ENCODE measurements at regions not wholly inside any gene's neighbourhood (a gene's known extent, or its start where the extent isn't known, plus 50 kb on each side); places are given as distances from the start of the nearest gene placed in this dataset.
"Not testable (repeated sequence)": the region's sequence is repeated elsewhere in the genome, so short reads cannot be mapped to it uniquely, and the experiment has no call there.

- no peak for DNase-seq
These were observed 861.3 kb downstream of the CCDC85A start for GRCh38 chr2:57044931-57045635.

- DNase-seq, result no peak
These were observed 865.5 kb downstream of the CCDC85A start for GRCh38 chr2:57049273-57049672.

DNA sequence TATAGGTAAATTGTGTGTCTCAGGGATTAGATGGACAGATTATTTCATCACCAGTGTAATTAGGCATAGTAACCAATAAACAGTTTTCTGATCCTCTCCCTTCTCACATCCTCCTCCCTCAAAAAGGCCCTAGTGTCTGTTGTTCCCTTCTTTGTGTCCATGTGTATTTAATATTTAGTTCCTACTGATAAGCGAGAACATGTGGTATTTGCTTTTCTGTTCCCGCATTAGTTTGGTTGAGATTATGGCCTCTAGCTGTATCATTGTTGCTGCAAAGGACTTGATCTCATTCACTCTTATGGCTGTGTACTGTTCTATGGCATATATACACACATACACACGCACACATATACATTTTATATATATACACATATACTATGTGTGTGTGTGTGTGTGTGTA, 866.2 kb downstream of the CCDC85A start:
- no peak for DNase-seq

DNA sequence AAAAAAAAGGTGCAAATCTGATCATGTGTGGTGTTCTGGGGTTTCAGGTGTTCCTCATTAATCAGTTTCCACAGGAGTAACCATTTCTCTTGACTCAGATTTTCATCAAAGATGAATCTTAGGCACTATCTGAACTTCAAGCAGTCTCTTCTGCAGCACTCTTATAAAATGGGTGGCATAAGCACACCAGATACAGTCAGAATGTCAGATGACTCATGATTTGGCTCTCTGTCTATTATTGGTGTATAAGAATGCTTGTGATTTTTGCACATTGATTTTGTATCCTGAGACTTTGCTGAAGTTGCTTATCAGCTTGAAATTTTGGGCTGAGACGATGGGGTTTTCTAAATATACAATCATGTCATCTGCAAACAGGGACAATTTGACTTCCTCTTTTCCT, 882.5 kb downstream of the CCDC85A start:
- not testable (repeated sequence) for DNase-seq

DNA sequence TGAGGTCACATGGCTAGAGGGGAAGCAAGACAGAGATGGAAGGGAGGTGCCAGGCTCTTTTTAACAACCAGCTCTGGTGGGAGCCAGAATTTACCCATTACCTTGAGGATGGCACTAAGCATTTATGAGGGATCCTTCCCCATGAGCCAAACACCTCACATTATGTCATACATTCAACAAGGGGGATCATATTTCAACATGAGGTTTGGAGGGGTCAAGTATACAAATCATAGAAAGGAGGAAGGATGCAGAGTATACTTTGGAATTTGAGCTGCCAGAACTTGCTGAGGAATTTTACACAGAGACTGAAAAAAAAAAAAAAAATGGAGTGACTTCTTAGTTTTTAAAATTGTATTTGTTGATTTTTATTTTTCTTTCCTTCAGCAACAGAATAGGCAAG, 891.4 kb downstream of the CCDC85A start:
- no peak for DNase-seq

DNA sequence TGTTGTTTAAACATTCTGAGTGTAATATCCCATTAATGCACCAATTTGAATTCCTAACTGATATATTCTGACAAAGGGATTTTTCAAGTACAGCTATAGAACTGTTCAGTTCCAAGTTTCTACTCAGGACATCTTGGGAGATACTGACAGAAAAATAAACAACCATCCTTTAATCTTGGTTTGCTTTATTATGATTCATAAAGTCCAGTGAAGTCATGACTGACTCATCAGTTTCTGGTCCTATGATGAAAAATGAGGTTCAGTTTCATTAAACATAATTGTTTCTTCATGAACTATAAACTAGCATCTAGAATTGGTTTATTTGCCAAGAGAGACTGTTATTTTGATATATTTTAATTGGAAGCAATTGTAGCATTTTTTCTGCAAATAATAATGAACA, 896.2 kb downstream of the CCDC85A start:
- DNase-seq, result no peak

DNA sequence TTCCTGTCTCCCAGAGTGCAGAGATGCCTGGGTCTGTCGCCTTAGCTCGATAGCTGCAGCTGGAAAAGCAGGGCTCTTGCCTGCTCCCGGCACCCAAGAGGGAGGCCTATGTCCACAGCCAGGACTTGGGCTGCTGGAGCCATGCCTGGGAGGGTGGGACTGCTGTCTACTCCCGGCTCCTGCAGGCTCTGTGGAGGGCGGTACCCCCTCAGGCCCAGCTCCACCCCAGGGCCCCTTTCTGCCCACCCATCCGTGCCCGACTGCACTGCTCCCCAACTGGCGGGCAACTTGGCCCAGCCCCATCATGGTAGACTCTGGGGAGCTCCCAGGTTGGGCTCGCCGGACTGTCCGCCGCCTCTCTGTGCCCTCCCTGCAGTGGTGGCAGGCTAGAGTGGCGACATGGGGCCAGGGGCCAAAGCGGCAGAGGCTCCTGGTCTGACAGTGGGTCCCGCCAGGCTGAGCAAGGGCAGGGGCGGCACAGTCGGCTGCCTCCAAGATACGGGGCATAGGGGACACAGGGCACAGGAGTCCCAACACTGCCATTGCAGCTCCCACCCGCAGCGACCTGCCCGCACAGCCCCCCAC, 901.0 kb downstream of the CCDC85A start:
- no peak for DNase-seq

GRCh38 chr2:57093020-57093419, 909.2 kb downstream of the CCDC85A start:
- no peak for DNase-seq

GRCh38 chr2:57097855-57098254, 914.1 kb downstream of the CCDC85A start:
- DNase-seq, result no peak

GRCh38 chr2:57100436-57100835, 916.6 kb downstream of the CCDC85A start:
- no peak for DNase-seq

DNA sequence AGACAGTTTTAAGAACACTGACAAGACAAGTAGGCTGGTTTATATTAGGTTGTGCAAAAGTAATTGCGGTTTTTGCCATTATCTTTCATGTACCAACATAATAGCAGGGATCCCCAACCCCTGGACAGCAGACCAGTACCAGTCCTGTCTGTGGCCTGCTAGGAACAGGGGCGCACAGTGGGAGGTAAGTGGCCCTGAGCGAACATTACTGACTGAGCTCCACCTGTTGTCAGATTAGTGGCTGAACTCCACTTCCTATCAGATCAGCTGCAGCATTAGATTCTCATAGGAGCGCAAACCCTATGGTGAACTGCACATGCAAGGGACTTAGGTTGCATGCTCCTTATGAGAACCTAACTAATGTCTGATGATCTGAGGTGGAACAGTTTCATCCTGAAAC, 921.9 kb downstream of the CCDC85A start:
- DNase-seq, result no peak

GRCh38 chr2:57107353-57107752, 923.6 kb downstream of the CCDC85A start:
- DNase-seq, result no peak

GRCh38 chr2:57111531-57111930, 927.7 kb downstream of the CCDC85A start:
- DNase-seq, result no peak

GRCh38 chr2:57119141-57119540, 927.5 kb upstream of the VRK2 start:
- DNase-seq, result no peak

GRCh38 chr2:57126410-57126809, 920.2 kb upstream of the VRK2 start:
- DNase-seq, result no peak

DNA sequence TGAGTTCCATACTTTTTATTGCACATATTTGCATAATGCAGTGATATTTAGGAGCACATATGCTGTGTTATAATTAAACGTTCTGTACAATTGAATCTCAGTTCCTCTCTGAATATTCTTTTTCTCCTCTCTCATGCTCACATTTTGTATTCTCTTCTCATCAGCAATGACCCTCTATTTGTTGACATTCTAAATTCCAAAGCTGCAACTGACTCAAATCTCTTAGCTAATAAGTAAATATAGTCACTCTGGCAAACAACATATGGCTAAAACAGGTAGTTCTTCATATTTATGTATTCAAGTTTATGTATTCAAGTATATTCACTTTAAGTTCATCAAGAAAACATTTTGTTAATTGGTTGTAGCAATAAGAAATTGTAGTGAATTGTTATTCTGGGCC, 907.4 kb upstream of the VRK2 start:
- no peak for DNase-seq

- no peak for DNase-seq
These were observed 905.3 kb upstream of the VRK2 start for GRCh38 chr2:57141269-57141668.

DNA sequence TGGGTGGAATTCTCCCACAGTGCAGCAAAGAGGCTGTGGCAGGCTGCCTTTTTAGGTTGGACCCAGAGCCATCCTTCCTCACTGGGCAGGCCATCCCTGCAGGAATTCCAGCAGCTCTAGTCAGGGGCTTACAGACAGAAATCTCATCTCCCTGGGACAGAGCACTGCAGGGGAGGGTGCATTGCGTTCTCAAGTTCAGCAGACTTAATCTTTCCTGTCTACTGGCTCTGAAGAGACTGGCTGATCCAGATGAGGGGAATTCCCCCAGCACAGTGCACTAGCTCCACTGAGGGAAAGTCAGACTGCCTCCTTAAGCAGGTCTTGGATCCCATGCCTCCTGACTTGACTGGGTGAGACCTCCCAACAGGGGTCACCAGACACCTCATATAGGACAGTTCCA, 899.7 kb upstream of the VRK2 start:
- no peak for DNase-seq

- no peak for DNase-seq
These were observed 890.2 kb upstream of the VRK2 start for GRCh38 chr2:57156231-57156924.

DNA sequence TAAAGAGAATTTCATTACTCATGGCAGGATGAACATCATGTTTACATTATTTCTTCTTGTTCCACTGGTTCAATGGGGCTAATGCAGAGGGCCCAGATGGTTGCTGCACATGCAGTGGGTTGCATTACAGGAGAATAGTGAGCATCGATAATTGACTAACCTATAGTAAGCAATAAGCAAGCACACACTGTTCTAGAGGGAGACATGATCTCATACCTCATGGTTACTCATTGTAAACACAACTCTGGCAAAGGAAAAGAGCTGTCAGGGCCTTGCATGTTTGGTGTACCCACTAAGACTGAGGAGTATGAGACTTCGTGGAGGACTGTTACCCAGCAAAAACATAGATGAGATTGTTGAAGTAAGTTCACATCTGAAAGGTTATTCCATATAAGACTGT, 885.6 kb upstream of the VRK2 start:
- DNase-seq, result no peak

DNA sequence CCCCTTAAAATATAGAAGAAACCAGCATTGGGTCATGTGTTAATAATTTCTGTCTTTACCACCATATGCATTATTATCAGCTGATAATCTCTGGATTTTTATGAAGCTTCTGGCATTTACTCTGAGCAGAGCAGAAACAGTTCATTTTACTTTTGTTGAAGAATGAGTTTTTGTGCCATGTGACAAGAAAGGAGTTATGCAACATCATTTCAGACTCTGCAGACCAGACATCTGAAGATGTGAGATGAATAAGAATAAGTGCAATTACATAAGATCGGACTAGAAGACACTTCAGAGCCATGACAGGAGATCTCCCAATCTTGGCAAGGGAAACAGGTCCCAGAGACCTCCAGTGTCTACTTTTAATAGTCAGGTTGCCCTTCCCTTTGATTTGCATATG, 869.4 kb upstream of the VRK2 start:
- no peak for DNase-seq

DNA sequence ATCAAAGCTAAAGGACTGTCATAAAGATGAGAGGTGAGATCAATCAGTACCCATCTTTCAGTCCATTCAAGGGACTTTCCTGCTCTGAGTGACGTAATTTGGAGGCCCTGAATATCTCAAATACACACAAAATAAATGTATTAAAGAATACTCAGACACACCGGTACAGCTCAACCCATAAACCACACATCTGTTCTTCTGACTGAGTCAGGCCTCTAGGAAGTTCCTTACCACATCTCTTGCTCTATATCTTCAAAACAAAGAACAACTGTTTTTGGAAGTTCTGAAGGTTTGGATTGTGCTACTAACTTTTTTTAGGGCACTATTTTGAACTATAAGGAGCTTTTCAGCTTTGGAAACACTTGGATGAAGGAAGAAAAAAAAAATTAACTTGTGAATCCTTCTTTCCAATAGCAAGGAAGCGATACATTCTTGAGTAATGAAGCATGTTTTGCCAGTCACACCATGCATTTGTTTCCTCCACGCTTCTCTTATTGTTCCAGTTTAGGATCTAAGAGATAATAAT, 866.5 kb upstream of the VRK2 start:
- no peak for DNase-seq

DNA sequence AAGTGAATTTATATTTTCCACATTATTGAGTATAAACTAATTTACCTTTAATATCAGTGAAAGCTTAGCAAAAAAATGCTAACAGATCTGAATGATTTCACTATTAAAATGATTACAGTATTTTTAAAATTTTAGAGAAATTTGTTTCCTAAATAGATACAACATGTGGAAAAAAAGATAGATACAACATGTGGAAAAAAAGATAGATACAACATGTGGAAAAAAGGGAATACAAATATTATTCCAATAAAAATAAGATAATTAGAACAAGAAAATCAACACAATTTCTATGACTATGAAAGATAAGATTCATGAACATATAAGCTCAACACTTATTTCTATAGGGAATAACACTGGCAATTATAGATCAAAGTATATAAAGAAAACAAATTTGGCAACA, 865.9 kb upstream of the VRK2 start:
- DNase-seq, result no peak

GRCh38 chr2:57181315-57182038, 865.1 kb upstream of the VRK2 start:
- no peak for DNase-seq

All from DMS79 treated with DMSO at 0.1 percent for 48 hours (cell line).